HG03354 (cell line): ENCODE measurements at regions not wholly inside any gene's neighbourhood (a gene's known extent, or its start where the extent isn't known, plus 50 kb on each side); places are given as distances from the start of the nearest gene placed in this dataset.

Experiments used
- ATAC-seq: cut with Tn5 transposase; IDR thresholded peaks from one replicate; pipeline ENCODE4 v1.9.1; 2021; ENCODE audit warnings: mild to moderate bottlenecking; ENCODE audit not compliant: unreplicated experiment, poor library complexity, severe bottlenecking

DNA sequence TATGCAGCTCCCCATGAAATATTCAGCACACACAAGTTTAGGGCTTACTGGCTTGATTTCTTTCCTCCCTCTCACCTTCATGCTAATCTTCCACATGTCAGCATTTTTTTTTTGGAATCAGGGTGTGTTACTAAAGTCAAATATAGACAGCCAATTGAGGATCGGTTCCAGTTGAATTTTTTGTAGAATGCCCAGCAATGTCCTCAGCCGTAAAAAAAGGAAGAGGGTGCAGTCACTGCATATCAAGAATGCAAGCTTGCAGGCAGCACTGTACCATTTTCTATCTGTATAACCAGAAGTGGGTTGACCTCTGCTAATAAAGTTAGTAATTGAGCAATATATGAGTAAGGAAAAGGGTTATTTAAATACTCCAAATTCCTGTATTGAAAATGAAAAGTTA is 51.4 kb upstream of the CHMP2B start:
- no peak for ATAC-seq

DNA sequence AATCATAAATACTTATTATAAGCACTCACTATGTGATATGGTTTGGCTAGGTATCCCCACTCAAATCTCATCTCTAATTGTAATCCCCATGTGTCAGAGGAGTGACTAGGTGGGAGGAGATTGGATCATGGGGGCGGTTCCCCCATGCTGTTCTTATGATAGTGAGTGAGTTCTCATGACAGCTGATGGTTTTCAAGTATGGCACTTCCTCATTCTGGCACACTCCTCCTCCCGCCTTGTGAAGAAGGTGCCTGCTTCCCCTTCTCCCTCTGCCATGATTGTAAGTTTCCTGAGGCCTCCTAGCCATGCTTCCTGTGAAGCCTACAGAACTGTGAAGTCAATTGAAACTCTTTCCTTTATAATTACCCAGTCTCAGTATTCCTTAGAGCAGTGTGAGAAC is 53.3 kb upstream of the CHMP2B start:
- no peak for ATAC-seq

DNA sequence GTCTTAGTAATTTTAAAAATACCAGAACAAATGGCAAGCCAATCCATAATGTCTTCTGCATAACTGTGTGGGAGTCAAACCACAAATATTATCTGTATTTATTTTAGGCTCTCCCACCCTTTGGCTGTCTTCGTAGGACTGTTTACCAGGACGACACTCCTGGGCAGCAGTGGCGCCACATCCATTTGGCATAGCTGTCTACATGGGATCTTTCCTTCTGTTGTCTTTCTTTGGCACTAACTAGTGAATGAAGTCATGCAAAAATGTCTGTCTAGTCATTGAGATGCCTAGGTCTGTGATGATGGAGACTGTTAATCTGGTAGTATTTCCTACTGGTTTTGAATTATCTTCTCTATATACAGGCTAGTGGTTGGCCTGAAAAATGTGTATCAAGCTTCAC is 54.0 kb upstream of the CHMP2B start:
- ATAC-seq, result no peak

DNA sequence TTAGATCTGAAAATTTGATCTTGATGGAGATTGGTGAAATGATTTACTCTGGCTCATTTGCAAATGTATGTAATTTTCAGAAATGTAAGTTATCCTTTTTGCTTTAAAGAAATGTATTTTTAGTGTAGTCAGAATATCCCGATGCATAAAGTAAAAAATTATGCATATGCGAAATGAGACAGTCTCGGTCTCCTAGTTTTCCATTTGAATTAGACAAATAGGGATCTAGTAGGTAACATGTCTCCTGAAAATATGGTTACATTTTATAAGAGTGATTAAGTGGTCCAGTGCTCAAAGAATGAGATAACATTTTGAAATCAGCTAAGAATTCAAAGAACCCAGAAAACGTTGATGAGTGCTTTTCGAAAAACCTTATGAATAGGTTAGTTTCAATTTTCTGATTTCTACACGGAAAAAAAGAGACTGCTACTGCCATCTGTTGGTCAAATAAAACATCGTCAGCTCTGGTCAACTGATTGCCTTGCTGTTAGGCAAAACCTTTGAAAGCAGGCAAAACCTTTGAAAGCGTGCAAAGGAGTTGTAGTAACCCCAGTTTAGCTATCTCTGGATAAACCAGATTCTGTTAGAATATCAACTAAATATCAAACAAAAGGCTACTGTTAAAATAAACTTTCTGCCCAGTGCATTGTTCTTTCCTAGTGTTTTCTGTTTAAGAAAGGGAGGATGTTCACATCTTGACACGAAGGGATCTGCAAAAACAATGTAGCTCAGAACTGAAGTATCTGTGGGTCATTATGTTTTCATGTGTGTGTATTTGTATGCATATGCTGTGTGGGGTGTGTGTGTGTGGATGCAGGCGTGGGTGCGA is 59.3 kb upstream of the CHMP2B start:
- ATAC-seq, result peak; percentile 89

DNA sequence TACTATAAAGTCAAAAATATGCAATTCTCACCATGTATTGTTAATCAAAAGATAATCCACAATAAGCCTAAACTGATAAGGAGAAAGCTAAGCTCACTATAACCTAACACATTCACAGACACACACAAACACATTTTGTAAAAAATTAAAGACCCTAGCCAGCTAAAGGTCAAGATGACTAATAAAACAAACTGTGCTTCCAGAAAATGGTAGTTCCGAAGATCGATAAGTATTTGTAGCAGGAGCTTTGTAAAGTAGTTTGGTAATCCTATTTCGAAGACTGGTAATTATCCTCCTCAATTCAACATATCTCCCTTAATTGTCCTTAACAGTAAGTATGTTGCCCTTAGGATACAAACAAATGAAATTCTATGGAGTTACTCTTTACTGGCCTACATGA is 62.9 kb upstream of the CHMP2B start:
- no peak for ATAC-seq

DNA sequence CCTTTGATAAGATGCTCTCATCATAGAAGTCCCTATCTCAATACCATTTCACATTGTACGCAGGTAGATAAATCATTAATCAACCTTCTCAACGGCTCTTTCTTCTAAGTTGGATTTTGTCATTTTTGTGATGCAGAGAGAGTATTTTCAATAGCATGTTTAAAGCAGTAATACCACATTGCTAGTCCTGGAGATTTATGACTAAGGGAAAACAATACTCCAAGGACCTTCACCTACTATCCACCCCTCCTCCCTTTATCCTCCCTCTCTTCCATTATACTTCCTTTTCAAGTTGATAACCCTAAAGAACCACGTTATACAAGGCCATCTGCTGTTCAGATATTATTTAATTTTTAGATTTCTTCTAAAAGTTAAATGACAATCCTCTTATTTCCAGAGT is 65.3 kb upstream of the CHMP2B start:
- no peak for ATAC-seq

DNA sequence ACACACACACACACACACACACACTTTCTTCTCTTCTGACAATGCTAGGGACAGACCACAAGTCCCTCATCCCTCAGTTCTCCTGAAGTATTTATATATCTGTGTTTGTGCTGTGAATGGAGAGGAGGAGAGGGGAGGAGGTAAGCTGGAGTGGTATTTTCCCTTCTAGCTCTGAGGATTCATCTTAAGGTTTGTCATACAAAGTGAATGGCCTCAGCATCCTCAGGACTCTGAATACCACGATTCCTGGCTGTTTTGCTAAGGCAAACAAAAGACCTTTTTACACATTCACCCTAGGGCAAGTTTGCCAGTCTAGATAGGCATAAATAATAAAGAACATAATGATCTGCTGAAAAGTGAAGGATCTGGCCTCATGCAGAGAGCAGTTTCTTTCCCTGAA is 65.7 kb upstream of the CHMP2B start:
- no peak for ATAC-seq

DNA sequence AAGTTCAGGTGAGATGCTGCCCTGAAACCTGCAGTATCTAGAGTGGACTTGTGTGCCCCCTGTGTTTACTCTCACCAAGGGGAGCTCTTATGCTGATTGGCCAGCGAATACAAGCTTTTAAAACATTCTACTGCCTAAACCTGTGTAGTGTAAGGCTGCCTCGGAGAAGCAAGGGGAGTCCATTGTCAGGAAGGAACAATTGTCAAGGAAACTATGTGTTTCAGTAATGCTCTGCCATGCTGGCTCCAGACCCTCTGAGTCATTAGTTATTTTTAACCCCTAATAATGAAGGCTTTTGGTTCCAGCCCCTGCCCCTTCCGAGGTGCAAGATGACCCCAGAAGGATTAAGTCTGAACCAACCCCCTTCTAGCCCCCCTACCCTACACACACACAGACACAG is 66.1 kb upstream of the CHMP2B start:
- ATAC-seq, result no peak

DNA sequence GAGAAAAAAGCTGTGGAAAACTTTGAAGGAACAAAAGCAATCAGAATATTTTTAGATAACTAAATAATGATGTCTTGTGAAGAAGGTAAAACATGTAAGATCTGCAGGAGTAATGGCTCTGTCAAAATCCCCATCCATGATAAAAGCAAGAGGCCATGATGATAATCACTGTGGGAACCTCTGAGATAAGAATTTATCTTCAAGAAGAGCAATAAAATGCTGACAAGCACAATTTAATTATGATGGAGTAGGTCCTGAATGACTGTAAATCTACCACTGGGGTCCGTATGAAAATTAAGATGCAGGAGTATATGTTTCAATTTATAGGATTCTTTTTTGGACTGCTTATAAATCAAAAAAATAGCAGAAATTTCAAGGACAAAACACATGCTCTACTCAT is 68.3 kb upstream of the CHMP2B start:
- ATAC-seq, result no peak

DNA sequence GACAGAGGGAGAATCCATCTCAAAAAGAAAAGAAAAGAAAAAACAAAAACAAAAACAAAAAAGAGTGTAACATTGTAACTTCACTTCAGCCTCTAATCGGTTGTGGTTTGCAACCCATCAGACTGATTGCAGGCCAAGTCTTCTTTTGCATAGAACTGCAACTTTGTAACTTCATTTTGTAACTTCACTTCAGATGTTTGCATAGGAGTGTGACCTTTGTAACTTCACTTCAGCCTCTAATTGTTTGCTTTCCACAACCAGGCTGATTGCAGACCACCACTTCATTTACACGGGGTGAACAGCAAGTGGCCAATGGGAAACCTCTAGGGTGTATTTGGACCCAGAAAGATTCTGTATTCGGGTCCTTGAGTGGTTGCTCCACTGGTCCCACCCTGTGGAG is 79.1 kb upstream of the CHMP2B start:
- no peak for ATAC-seq

DNA sequence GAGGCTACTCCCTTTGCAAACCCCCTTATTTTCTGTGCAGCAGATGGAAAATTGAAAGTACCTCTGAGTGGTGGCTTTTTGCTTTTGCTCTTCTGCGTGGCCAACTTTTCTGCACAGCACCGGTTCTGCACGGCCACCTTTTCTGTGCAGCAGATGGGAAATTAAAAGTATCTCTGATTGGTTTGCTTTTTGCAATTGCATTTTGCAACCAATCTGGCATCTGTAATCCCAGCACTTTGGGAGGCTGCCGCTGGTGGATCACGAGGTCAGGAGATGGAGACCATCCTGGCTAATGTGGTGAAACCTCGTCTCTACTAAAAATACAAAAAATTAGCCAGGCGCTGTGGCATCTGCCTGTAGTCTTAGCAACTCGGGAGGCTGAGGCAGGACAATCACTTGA is 79.5 kb upstream of the CHMP2B start:
- no peak for ATAC-seq

DNA sequence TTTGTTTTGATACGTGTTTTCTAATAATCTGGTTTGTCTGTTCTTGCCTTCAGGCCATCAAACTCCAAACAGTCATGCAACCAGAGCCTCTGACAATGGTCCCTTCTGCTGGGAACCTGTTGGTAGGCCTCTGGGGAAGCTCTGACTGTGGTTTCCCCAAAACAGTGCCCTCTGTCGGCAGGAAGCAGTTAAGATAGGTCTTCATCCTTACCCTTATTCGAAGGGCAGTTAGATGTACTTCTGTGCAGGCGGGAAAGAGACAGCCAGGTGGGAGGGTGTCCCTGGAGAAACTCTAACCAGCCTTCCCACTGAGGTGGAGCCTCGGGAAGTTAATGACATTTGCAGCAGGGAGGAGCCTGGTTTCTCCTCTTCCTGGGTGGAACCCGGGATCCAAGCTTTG is 81.6 kb upstream of the CHMP2B start:
- peak; percentile 90 for ATAC-seq

DNA sequence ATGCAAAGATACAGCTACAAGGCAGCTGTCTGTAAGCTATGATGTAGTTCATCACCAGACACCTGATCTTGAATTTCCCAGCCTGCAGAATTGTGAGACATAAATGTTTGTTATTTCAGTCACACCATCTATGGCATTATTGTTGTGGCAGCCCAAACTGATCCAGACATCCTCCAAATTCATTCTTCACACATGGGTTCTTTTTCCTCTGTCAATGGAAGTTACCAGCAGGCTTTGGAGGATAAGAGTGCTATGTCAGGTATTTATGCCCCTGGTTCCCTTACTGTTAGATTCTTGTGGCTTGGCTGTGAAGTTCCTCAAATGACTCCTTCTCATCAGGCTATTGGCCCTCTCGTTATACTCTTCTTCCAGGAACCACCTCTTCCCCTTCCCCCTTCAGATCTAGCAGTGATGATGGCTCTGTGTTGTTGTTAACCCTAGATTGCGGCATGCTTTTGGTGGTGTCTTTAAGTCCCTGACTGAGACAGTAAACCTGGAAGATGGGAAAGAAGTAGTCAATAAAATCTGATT is 91.0 kb upstream of the CHMP2B start:
- ATAC-seq, result no peak

DNA sequence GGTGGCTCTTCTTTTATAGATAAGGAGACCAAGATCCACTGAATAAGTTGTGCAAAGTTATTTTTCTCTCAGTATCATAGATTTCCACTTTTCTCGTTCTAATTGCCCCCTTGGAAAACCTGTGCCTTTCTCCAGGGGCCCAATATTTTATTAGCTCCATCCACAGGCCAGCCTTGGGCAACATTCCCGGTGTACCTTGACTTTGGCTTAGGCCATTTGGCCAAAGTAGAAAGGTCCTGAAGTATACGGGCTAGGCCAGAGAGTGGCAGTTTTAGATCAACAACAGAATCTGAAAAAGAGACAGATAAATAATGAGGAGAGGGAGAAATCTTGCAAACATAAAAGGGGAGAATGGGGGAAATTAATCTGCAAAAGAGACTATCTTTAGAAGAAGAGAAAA is 91.7 kb upstream of the CHMP2B start:
- ATAC-seq, result no peak

DNA sequence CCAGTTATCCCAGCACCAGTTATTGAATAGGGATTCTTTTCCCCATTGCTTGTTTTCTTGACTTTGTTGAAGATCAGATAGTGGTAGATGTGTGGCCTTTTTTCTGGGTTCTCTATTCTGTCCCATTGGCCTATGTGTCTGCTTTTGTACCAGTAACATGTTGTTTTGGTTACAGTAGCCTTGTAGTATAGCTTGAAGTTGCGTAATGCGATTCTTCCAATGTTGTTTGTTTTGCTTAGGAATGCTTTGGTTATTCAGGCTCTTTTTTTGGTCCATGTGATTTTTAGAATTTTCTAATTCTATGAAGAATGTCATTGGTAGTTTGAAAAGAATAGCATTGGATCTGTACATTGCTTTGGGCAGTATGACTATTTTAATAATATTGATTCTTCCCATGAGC is 94.3 kb upstream of the CHMP2B start:
- no peak for ATAC-seq

DNA sequence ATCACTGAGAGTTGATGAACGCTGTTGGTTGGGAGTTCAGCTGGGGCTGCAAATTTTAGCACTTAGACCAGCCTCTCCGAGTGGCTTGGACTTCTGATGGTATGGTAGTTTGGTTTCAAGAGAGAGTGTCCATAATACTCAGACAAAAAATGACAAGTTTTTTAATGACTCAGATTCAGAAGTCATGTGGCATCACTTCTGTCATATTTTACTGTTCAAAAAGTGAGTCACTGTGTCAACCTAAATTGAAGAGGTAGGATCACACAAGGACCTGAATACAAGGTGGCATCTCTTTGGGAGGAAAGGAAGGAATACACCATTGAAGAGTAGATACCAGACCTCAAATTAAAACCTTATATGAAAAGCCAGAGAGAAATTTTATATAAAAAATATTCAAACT is 99.1 kb upstream of the CHMP2B start:
- ATAC-seq, result no peak

DNA sequence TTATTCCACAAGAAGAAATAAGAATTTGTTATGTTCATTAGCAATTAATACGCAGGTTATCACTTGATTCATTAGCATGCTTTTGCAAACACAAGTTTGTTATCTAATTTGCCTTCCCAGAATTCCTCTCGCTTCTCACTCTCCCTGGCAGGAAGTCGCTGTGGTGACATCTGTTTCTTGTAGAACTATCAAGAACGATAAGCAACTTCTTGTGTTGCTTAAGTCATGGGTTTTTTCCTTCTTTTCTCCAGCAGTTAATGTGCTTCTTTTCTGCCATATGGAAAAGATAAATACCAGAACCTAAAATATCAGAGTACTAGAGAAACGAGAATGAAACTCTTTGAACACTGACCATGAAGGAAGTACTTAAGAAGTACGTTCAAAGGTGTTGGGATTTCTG is 99.8 kb upstream of the CHMP2B start:
- ATAC-seq, result no peak

DNA sequence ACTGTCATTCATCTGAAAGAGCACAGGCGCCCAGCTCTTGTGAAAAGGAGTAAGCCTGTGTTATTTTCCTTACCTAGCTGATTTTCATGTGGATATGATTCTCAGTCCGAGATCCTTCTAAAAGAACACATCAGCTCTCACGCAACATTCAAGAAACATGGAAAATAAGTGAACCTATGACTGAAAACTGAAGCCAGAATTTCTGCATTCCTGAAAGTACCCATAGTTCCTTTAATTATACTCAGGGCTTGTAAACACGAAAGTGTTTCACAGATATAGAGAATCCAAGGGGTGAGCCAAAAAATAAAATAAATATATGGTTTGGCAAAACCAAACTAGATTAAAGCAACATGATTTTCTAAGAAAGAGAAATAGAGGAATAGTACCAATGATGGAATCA is 100.8 kb upstream of the CHMP2B start:
- ATAC-seq, result no peak

DNA sequence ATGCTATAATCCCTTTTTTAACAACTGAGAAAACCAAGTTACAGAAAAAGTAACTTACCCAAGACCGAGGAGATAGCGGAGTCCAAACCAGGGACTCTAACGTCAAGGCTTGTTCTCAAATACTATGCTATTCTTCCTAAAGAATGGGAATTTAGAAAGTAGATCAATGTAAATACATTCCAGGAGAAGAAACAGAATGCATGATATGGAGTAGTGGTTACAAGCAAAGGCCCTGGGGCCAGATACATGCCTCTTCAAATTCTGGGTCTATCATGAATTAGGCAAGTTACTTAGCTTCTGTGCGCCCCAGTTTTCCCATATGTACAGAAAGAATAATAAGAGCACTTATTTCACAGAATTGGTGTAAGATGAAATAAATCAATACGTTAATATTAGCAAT is 102.0 kb upstream of the CHMP2B start:
- ATAC-seq, result no peak

DNA sequence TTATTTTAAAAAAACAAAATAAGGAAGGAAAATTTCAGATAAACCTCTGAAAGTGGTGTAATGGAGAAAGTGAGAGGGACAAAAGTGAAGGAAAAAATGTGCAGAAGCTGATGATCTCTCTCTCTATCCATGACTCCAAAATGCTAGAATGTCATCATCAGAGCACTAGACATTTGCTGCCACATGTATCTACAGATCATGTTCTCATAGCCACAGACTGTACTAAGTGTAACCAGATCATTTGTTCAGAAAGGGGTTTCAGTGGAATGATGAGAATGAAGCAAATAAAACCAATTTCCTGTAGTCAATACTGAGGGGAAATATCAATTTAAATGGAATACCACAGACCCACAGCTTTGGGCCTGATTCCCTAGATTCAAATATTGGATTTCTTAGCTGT is 104.3 kb upstream of the CHMP2B start:
- no peak for ATAC-seq

DNA sequence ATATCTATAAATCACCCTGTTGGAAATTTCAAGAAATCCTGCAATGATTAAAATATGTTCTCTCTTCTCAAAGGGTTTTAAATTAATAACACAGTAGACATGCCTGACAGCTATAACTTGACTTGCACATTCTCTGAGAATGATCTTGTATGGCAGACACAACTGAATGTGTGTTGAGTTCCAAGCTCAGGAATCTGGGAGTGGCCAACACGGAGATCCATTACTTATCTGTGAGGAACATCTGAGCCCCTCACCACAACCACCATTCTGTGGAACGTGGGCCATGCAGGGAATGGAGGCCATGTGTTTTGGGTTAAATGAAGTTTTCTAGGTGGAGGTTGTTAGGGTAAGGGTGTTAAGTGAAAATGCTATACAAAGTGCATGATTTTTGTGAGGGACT is 105.3 kb upstream of the CHMP2B start:
- no peak for ATAC-seq

DNA sequence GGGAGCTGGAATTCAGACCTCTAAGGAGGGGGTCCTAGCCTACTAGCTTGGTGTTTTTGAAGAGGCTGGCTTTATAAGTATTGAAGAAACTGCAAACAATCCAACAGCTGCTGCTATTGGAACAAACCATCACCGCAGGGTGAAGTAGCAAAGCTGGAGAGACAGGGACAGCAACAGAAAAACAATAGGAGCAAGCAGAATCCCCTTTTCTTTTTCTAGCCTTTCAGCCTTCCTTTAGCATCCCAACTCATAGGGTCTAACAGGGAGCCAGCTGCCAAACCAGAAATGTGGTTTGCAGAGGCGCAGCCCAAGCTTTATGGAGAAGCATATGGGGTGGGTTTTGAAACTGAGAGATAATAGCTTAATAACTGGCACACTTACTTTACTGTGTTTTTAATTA is 106.2 kb upstream of the CHMP2B start:
- no peak for ATAC-seq
